HG02938 (cell line): ENCODE measurements at regions not wholly inside any gene's neighbourhood (a gene's known extent, or its start where the extent isn't known, plus 50 kb on each side); places are given as distances from the start of the nearest gene placed in this dataset.

Experiments used
- ATAC-seq: cut with Tn5 transposase; IDR thresholded peaks from one replicate; pipeline ENCODE4 v1.9.1; 2021; ENCODE audit warnings: mild to moderate bottlenecking, moderate library complexity; ENCODE audit not compliant: unreplicated experiment

GRCh38 chr9:118163751-118164150 is 459.5 kb downstream of the TLR4 start:
- no peak for ATAC-seq

- no peak for ATAC-seq
These were observed 461.2 kb downstream of the TLR4 start for GRCh38 chr9:118165451-118165850.

- ATAC-seq: no peak
These were observed 466.1 kb downstream of the TLR4 start for GRCh38 chr9:118170032-118170955.

- ATAC-seq: no peak
These were observed 473.0 kb downstream of the TLR4 start for GRCh38 chr9:118177241-118177640.

GRCh38 chr9:118183576-118183975 is 479.4 kb downstream of the TLR4 start:
- ATAC-seq: no peak

DNA sequence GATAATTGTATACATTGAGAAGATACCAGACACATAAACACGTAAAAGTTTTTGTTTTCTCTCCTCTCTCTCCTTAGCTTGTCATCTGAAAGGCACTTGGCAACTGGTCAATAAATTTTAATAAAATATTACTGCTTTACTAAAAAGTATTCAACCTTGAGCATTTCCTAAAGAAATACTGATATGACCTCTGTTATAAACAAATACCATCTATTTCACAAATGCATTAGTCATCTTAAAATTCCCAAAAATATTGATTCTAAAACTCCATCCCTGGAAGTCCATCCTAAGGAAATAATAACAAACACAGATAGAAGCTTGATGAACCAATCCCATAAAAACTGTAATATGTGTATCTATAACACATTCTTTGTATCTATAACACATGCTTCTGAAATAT is 483.2 kb downstream of the TLR4 start:
- ATAC-seq: no peak

DNA sequence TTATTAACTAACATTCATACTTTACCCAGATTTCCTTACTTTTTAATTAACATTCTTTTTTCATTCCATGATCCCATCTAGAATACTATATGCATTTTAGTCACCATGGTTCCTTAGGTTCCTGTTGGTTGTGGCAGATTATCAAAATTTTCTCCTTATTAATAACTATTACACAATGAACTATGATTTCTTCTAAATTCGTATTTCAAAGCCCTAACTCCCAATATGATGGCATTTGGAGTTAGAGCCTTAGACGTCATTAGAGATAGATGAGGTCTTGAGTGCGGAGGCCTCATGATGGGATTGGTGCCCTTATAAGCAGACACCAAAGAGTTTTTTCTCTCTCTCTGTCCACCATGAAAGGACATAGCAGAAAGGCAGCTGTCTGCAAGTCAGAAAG is 485.4 kb downstream of the TLR4 start:
- ATAC-seq: no peak

DNA sequence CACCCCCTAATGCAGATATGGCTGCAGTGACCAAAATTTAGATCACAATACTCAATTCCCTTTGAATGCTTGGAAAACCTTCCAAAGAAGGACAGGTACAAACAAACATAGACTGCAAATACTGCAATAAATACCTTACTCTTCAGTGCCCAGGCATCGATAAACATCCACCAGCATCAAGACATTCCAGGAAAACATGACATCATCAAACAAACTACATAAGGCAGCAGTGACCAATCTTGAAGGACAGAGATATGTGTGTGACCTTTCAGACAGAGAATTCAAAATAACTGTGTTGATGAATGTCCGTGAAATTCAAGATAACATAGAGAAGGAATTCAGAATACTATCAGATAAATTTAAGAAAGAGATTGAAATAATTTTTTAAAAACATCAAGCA is 488.6 kb downstream of the TLR4 start:
- no peak for ATAC-seq

DNA sequence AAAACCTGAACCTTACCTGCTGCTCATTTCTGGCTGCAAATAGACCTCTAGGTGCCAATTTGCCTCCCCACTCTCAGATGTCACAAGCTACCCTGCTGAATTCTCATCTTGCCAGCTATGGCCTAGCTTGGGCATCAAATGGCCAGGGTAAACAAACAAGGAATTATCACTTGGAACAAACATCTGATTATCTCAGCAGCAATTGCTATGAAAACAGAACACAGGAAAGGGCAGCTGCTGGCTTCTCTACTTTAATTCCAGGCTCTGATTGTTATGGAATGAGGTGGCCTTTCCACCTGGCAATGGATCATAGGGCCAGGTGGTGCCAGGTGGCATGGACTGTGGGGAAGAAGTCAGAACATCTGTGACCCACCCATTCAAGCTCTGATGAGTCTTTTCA is 505.1 kb downstream of the TLR4 start:
- no peak for ATAC-seq

GRCh38 chr9:118215549-118215948 is 511.3 kb downstream of the TLR4 start:
- ATAC-seq: no peak

DNA sequence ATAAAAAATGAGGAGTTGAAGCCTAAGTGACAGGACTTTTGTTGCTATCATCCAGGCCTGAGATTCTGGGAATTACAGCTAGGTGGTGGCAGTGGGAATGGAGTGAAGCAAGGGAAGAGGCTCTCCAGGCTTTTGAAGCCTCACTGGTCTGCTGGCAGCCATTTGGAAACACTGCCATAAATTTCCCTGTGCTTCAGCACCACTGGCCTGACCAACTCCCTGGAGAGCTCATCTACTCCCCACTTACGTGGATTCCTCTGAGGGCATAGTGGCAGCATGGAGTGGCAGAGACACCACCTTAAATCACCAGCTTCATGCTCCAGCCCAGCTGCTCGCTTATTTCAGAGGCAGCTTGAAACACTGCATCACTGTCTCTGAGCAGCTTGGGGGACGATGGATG is 518.2 kb downstream of the TLR4 start:
- ATAC-seq: no peak

GRCh38 chr9:118223111-118223510 is 518.9 kb downstream of the TLR4 start:
- ATAC-seq: no peak

DNA sequence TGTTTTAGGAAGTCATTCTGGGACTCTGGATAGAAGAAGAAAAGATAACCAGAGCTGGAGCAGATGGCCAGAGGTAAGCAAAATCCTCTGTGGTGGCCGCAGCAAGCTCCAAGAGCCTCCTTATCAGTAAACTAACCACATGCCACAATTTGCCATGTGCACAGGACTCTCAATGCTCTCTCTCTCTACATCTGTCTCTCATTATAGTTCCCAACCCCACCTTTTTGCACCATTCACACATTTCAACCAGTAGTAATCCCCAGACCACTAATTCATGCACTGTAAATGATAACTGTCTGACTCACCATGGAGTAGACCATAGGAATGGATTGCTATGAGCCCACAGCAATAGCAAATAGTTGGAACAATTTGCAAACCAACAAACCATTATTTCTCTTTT is 526.1 kb downstream of the TLR4 start:
- ATAC-seq: no peak

- no peak for ATAC-seq
These were observed 532.4 kb downstream of the TLR4 start for GRCh38 chr9:118236625-118237024.

DNA sequence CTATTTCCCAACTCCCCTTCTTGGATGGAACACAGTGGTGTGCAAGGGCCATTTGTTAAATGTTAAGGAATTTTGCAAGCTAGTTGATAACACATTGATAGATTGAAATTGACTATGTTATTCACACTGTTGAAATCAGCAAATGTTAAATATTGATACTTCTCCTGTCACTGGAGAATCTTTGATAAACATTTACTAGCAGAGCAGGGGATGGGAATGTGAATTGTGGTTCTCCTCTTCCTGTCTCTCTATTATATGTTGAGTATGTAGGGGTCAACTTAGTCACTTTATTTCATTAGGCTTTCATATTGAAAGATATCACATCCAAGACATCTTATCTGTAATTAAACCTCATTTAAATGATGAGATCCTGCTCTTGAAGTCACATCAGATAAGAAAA is 533.9 kb downstream of the TLR4 start:
- no peak for ATAC-seq

DNA sequence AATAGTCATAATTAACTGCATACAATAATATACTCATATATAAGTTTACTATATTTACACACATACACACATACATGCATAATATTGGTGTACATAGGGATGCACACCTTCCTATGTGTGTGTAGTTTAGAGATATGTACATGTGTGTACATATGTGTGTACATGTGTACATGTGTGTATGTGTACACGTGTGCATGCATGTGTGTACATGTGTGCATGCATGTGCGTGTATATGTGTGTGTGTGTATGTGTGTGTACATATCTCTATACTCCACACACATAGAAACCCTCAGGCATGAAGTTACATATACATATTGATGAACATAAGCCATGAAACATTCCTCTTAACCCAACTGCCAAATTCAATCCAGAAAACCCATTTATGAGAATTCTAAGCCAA is 547.8 kb downstream of the TLR4 start:
- ATAC-seq: no peak

DNA sequence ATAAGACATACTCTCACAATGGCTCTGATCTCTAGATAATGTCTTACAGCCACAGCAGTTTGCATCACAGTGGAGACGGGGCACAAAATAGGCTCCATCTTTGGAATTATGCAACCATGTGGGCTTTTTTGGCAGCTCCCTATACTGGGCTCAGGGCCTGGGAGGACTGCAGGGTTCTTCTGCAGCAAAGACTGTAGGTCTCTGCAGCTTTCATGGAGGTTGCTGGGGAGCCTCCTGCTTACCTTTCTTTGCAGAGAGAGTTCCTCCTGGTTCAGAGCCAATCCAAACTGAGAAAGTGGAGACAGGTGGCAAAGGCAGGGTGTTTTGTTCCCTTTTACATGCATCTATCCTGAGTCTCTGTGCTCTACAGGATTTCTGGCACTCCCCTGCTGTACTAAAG is 558.0 kb downstream of the TLR4 start:
- ATAC-seq: no peak

GRCh38 chr9:118263949-118264348 is 559.7 kb downstream of the TLR4 start:
- ATAC-seq: no peak

DNA sequence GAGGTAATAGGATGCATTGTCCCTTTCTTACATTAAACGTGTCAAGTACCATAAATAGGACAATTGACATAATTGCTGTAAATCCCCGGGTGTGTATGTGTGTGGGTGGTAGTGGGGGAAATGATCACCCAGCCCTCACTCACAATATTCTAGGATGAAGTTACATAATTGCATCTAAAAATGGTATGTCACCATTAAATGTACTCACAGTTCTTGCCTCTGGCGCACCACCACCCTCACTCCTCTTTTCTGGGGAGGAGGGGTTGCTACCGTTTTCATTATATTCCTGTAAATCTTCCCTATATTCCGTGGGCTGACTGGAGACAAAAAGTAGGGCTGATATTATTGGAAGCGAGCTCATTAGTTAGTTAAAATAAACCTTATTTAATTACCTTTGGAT is 563.8 kb downstream of the TLR4 start:
- no peak for ATAC-seq

DNA sequence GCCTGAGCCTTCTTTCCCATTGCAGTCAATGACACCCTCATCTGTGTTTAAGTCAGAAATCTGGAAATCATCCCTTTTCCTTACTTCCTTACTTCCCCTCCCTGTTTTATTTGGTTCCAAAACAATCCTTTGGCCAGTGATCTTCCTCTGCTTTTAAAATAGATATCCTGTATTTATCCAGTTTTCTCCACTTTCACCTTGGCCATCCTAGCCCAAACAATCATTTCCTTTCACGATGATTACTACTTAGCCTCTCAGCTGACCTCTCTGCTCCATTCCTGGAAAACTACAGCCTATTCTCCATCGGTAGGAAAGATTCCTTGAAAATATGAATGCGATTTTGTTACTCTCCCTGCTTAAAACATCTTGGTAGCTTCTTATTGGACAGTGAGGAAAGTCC is 565.4 kb downstream of the TLR4 start:
- ATAC-seq: no peak

DNA sequence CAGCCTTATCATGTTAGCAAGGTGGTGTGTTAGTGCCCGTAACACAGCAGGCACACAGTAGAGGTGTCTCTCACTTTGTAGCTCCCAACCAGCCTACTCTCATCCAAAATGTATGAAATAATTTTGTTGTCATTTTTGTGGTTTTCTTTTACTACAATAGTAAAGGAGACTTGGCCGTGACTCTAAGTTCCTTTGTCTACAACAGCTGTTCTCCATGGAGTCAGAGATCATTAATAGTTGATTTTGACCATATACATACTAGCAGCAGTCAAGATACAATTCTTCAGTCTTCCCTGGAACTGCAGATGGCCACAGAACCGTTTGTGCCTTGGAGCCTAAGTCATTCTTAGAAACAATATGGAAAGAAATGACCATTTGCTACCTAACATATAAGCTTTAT is 567.1 kb downstream of the TLR4 start:
- ATAC-seq: no peak

DNA sequence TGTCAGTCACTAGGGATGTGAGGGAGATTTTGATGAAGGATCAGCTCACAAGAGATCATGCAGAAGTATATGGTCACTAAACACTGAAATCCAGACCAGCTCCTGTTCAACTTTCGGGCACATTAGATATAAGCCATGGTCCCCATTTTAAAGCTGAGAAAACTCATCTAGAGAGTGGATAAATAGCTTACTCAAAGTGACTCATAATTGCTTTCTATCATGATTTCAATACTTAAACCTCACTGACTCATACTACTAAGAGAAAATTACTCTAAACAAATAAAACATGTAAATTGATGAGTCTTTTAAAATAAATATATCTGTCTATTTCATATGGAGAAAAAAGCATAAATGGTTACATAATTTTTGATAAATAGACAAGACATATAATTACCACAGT is 567.7 kb downstream of the TLR4 start:
- ATAC-seq: no peak

DNA sequence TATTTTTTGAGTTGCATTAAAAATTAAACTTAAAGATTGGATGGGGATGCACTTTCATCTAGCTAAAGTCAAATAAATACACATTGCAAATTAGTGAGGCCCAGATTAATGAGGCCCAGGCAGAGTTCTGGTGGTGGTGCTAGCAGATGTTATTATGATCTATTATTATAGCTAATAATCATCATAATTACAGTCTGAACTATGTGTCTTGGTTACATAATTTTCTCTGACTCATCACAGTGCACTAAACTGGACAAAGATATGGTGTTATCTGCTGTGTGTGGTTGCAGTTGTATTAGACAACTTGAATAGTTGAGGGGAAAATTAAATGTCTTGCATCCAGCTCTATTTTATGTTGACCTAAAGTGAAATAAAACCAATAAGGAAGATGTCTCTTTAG is 568.8 kb downstream of the TLR4 start:
- ATAC-seq: no peak
